HuH-7.5 (cell line): ENCODE measurements at regions not wholly inside any gene's neighbourhood (a gene's known extent, or its start where the extent isn't known, plus 50 kb on each side); places are given as distances from the start of the nearest gene placed in this dataset.

Experiments
- DNase-seq: peaks from one replicate; pipeline ENCODE4 v3.0.0; 2011; ENCODE audit warnings: low spot score

GRCh38 chr2:199707593-199708185 lies 143.3 kb downstream of the FTCDNL1 start:
- no peak for DNase-seq

GRCh38 chr2:199705538-199705937 lies 145.5 kb downstream of the FTCDNL1 start:
- no peak for DNase-seq

- DNase-seq, result peak; percentile 33
Observed at GRCh38 chr2:199704358-199705238, 146.4 kb downstream of the FTCDNL1 start.

GRCh38 chr2:199703199-199703598 lies 147.8 kb downstream of the FTCDNL1 start:
- no peak for DNase-seq

GRCh38 chr2:199697469-199697868 lies 153.5 kb downstream of the FTCDNL1 start:
- DNase-seq, result no peak

GRCh38 chr2:199696048-199696447 lies 154.9 kb downstream of the FTCDNL1 start:
- no peak for DNase-seq

GRCh38 chr2:199693861-199694260 lies 157.1 kb downstream of the FTCDNL1 start:
- DNase-seq, result no peak

- DNase-seq, result no peak
Observed at GRCh38 chr2:199692489-199692888, 158.5 kb downstream of the FTCDNL1 start.

GRCh38 chr2:199690225-199690624 lies 160.8 kb downstream of the FTCDNL1 start:
- no peak for DNase-seq

GRCh38 chr2:199685669-199686068 lies 165.3 kb downstream of the FTCDNL1 start:
- no peak for DNase-seq

GRCh38 chr2:199684832-199685231 lies 166.2 kb downstream of the FTCDNL1 start:
- no peak for DNase-seq

GRCh38 chr2:199684168-199684567 lies 166.8 kb downstream of the FTCDNL1 start:
- DNase-seq, result no peak

- no peak for DNase-seq
Observed at GRCh38 chr2:199682001-199682400, 169.0 kb downstream of the FTCDNL1 start.

- DNase-seq, result no peak
Observed at GRCh38 chr2:199680482-199680881, 170.5 kb downstream of the FTCDNL1 start.

GRCh38 chr2:199679883-199680282 lies 171.1 kb downstream of the FTCDNL1 start:
- DNase-seq, result no peak

- peak; percentile 12 for DNase-seq
Observed at GRCh38 chr2:199677881-199678280, 173.1 kb downstream of the FTCDNL1 start.

- DNase-seq, result no peak
Observed at GRCh38 chr2:199668645-199669044, 182.3 kb downstream of the FTCDNL1 start.

- DNase-seq, result no peak
Observed at GRCh38 chr2:199663157-199663556, 187.8 kb downstream of the FTCDNL1 start.

GRCh38 chr2:199662255-199662654 lies 188.7 kb downstream of the FTCDNL1 start:
- no peak for DNase-seq

GRCh38 chr2:199660167-199660566 lies 190.8 kb downstream of the FTCDNL1 start:
- no peak for DNase-seq

- peak; percentile 39 for DNase-seq
Observed at GRCh38 chr2:199659207-199659606, 191.8 kb downstream of the FTCDNL1 start.

GRCh38 chr2:199646439-199646838 lies 188.7 kb upstream of the SATB2 start:
- no peak for DNase-seq

GRCh38 chr2:199631129-199631528 lies 173.4 kb upstream of the SATB2 start:
- DNase-seq, result no peak

GRCh38 chr2:199629301-199629700 lies 171.6 kb upstream of the SATB2 start:
- no peak for DNase-seq
